Stimulated activated CD4-positive, alpha-beta T cell treated with anti-CD3 and anti-CD28 coated beads, Interleukin-1b, Interleukin-23, amount 100 ng/mL, for 24 hours (primary cell): ENCODE measurements at regions not wholly inside any gene's neighbourhood (a gene's known extent, or its start where the extent isn't known, plus 50 kb on each side); places are given as distances from the start of the nearest gene placed in this dataset.

Experiments used
- DNase-seq, 4 experiments: peaks; one replicate each; pipeline ENCODE4 v3.0.0-alpha.2; 2020; ENCODE audit warnings: low read depth in 4 of 4, low spot score in 1 of 4

GRCh38 chr16:79728048-79728922 is 127.7 kb upstream of the MAF start:
- DNase-seq = no peak

GRCh38 chr16:79726902-79727301 is 126.4 kb upstream of the MAF start:
- no peak for DNase-seq

GRCh38 chr16:79725051-79725450 is 124.5 kb upstream of the MAF start:
- no peak for DNase-seq

- DNase-seq = no peak
These were observed 123.1 kb upstream of the MAF start for GRCh38 chr16:79723583-79724168.

GRCh38 chr16:79721270-79721669 is 120.7 kb upstream of the MAF start:
- no peak for DNase-seq

GRCh38 chr16:79717333-79718137 is 117.0 kb upstream of the MAF start:
- no peak for DNase-seq

GRCh38 chr16:79716645-79717332 is 116.3 kb upstream of the MAF start:
- DNase-seq = no peak

GRCh38 chr16:79715061-79715460 is 114.5 kb upstream of the MAF start:
- DNase-seq = no peak

- no peak for DNase-seq
These were observed 113.9 kb upstream of the MAF start for GRCh38 chr16:79714440-79714839.

- no peak for DNase-seq
These were observed 113.2 kb upstream of the MAF start for GRCh38 chr16:79713609-79714309.

- no peak for DNase-seq
These were observed 111.7 kb upstream of the MAF start for GRCh38 chr16:79712276-79712675.

- no peak for DNase-seq
These were observed 107.3 kb upstream of the MAF start for GRCh38 chr16:79707876-79708275.

GRCh38 chr16:79703066-79703465 is 102.5 kb upstream of the MAF start:
- no peak for DNase-seq

GRCh38 chr16:79698341-79698753 is 97.8 kb upstream of the MAF start:
- no peak for DNase-seq

- DNase-seq = no peak
These were observed 97.1 kb upstream of the MAF start for GRCh38 chr16:79697562-79698112.

- DNase-seq = no peak
These were observed 90.5 kb upstream of the MAF start for GRCh38 chr16:79691007-79691406.

GRCh38 chr16:79690159-79690558 is 89.6 kb upstream of the MAF start:
- no peak for DNase-seq

- no peak for DNase-seq
These were observed 87.0 kb upstream of the MAF start for GRCh38 chr16:79687249-79688130.

GRCh38 chr16:79685871-79686270 is 85.3 kb upstream of the MAF start:
- DNase-seq = no peak
